Psoas muscle (tissue), 7 donors: ENCODE measurements at regions not wholly inside any gene's neighbourhood (a gene's known extent, or its start where the extent isn't known, plus 50 kb on each side); places are given as distances from the start of the nearest gene placed in this dataset.

ENCODE experiments used
- ATAC-seq, 4 donors: fragments of 200-7000 bp; cut with Tn5 transposase; one replicate each; pipeline ENCODE4 v1.9.1; 2020; ENCODE audit warnings: moderate library complexity in 3 of 4, mild to moderate bottlenecking in 2 of 4
- DNase-seq, 2 donors: peaks; one replicate each; pipeline ENCODE4 v3.0.0-alpha.2; 2020
- H3K27ac ChIP-seq: fragments of 200-600 bp; one replicate; pipeline ENCODE4 v1.8.0; 2022
- H3K27me3 ChIP-seq, 3 donors: fragments of 200-600 bp in 1 of 3; one replicate each; pipeline versions ENCODE4 v1.6.1 to v1.8.0; 2013 to 2022; ENCODE audit warnings: low read length in 2 of 3, mild to moderate bottlenecking in 2 of 3, moderate library complexity in 1 of 3; ENCODE audit not compliant: insufficient read depth in 3 of 3
- H3K36me3 ChIP-seq, 2 donors: fragments of 200-600 bp in 1 of 2; one replicate each; pipeline versions ENCODE4 v1.6.1 to v1.8.0; 2013 to 2022; ENCODE audit warnings: low read depth in 1 of 2, mild to moderate bottlenecking in 1 of 2, moderate library complexity in 1 of 2; ENCODE audit not compliant: insufficient read depth in 1 of 2
- H3K4me1 ChIP-seq: fragments of 200-600 bp; one replicate; pipeline ENCODE4 v1.8.0; 2022
- H3K4me3 ChIP-seq: fragments of 200-600 bp; one replicate; pipeline ENCODE4 v1.8.0; 2022; ENCODE audit warnings: mild to moderate bottlenecking
- H3K9me3 ChIP-seq: fragments of 200-600 bp; one replicate; pipeline ENCODE4 v1.8.0; 2022
- WGBS, 3 donors: extraction: QIAGEN DNeasy Blood & Tissue Kit; methylation state at CpG; one replicate each; pipeline versions ENCODE4 v1.1.6 to v1.1.7; 2013; 5-methylcytosine and 5-hydroxymethylcytosine counted together
- intact Hi-C, 2 donors: fragments of 100-400 bp; cut with DNase I; formaldehyde crosslinking; loops; one replicate each; pipeline versions ENCODE4 v1.11.0 to v1.14.2; 2022
- TF ChIP-seq, protein P1 (sequence below): fragments of 200-600 bp; IDR thresholded peaks from one replicate; pipeline ENCODE4 v1.8.0; 2022; ENCODE audit warnings: antibody characterized with exemption
- donor health status: healthy with polysubstance abuse.
- donor health status: DM: no; HTN: no; CAD: no; lungs with moderate emphysema.
- donor health status: Bipolar disorder and iron deficiency.
- donor health status: healthy.
- donor health status: DM: yes; HTN: yes; CAD: no.
- donor health status: DM: no; HTN: no; CAD: no.
- donor health status: DM: yes; HTN: yes; CAD: no.

DNA sequence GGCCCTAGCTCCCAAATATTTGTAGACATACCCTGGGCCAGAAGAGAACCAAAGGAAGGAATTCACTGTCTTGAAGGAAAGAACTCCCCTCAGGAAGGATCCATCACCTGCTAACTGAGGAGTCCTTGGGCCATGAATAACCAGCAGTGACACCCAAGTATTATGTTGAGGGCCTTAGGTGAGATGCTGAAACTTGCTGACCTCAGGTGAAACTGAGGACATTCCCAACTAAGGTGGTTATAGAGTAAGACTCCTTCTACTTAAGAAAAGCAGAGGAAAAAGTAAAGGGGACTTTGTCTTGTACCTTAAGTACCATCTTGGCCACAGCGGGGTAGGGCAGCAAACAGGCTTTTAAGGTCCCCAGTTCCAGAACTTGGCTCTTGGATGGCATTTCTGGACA is 491.7 kb downstream of the C6orf118 start:
- WGBS, 3 donors = 91 to 100% (median 97%) methylated on average over 1 of the region's 1 CpG
- ATAC-seq (no peak), DNase-seq (no peak)
- H3K27ac ChIP-seq = no peak overlapping the region
- no peaks in the 10 kb centered on the region for H3K9me3 ChIP-seq
- H3K4me3 ChIP-seq = no peak overlapping the region
- no peaks in the 10 kb centered on the region for H3K27me3 ChIP-seq
- TF ChIP-seq, protein P1, sequence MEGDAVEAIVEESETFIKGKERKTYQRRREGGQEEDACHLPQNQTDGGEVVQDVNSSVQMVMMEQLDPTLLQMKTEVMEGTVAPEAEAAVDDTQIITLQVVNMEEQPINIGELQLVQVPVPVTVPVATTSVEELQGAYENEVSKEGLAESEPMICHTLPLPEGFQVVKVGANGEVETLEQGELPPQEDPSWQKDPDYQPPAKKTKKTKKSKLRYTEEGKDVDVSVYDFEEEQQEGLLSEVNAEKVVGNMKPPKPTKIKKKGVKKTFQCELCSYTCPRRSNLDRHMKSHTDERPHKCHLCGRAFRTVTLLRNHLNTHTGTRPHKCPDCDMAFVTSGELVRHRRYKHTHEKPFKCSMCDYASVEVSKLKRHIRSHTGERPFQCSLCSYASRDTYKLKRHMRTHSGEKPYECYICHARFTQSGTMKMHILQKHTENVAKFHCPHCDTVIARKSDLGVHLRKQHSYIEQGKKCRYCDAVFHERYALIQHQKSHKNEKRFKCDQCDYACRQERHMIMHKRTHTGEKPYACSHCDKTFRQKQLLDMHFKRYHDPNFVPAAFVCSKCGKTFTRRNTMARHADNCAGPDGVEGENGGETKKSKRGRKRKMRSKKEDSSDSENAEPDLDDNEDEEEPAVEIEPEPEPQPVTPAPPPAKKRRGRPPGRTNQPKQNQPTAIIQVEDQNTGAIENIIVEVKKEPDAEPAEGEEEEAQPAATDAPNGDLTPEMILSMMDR = no peak
- no peaks in the 10 kb centered on the region for H3K36me3 ChIP-seq
- H3K4me1 ChIP-seq = no peaks in the 10 kb centered on the region
- intact Hi-C loops = no loop called here

DNA sequence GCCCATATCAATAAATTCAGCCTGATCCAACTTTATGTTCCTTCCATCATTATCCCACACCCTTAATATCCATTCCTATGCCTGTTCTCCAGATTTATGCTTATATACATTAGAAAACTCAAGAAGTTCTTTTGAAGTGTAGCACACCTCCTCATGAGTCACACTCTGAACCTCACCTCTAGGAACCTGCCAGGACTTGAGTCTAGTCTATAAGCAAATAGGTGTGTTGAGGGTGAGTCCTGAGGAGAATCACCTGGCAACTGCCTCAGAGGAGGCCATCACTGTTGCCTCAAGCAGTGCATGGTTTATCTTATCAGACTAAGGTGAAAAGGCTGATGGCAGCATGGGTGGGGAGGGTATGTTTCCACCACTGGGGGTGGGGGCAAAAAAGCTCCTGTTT is 496.7 kb downstream of the C6orf118 start:
- ATAC-seq = no peak
- no peaks in the 10 kb centered on the region for H3K9me3 ChIP-seq
- TF ChIP-seq, protein P1 = no peak
- no peak overlapping the region for H3K27ac ChIP-seq
- no peaks in the 10 kb centered on the region for H3K27me3 ChIP-seq
- H3K4me1 ChIP-seq = no peaks in the 10 kb centered on the region
- no peaks in the 10 kb centered on the region for H3K36me3 ChIP-seq
- intact Hi-C loops = no loop called here
- H3K4me3 ChIP-seq = no peak overlapping the region
- DNase-seq = no peak

DNA sequence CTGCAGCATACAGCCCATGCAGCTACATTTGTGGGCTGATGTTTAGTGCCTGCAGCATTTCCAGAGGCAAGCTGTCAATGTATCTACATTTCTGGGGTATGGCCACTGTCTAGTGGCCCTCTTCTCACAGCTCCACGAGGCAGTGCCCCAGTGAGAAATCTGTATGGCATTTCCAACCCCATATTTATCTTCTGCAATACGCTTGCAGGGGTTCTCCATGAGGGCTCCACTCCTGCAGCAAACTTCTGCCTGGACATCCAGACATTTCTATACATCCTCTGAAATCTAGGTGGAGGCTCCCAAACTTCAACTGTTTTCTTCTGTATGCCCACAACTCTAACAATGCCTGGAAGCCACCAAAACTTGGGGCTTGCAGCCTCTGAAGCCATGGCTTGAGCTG is 502.3 kb downstream of the C6orf118 start:
- ATAC-seq (no peak), DNase-seq (no peak)
- TF ChIP-seq, protein P1 = no peak
- intact Hi-C loops = no loop called here
- Histone ChIP-seq H3K9me3 (peaks cover 9% of the 10 kb centered on the region), H3K4me3 (no peak overlapping the region), H3K27me3 (no peaks in the 10 kb centered on the region), H3K36me3 (no peaks in the 10 kb centered on the region), H3K4me1 (no peaks in the 10 kb centered on the region), H3K27ac (no peak overlapping the region)
- 53 to 66% (median 63%) methylated on average over 2 of the region's 2 CpGs for WGBS, 3 donors

DNA sequence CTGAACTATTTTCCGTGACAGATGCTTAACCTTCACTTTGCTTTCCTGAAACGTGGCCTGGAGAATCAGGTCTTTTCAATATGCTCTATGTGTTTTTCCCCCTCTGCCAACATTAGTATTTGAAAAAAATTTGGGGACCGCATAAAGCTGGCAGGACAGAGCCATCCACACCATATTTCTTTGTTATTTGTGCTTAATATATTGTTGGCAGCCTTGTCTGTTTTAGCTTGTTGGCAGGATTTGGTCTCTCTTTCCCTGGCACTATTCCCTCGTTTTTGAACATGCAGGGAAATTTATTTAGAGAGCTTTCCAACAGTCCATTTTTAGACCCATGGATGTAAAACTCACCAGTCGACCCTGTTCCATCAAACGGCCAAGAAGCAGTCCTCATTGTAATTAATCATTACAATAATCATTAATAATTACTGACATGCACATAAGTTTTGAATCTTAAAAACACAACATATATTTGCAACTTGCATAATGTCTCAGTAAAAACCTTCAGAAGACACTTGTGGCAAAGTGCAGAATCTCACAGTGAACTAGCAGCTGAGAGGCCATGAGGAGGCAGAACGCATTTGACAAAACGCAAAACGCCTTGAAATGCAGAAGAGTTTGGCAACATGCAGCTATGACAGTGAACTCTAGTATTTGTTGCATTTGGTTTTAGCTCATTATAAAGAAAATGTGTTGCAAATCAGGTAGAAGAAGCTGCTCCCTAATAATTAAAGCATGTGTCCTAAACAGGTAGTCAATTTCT is 514.2 kb downstream of the C6orf118 start:
- no peak overlapping the region for H3K4me3 ChIP-seq
- DNase-seq (no peak), ATAC-seq (no peak)
- H3K4me1 ChIP-seq = no peaks in the 10 kb centered on the region
- 26 to 34% (median 31%) methylated on average over 9 of the region's 9 CpGs for WGBS, 3 donors
- no peaks in the 10 kb centered on the region for H3K9me3 ChIP-seq
- intact Hi-C loops = no loop called here
- no peak overlapping the region for H3K27ac ChIP-seq
- H3K27me3 ChIP-seq = no peaks in the 10 kb centered on the region
- TF ChIP-seq, protein P1 = no peak
- H3K36me3 ChIP-seq = no peaks in the 10 kb centered on the region

DNA sequence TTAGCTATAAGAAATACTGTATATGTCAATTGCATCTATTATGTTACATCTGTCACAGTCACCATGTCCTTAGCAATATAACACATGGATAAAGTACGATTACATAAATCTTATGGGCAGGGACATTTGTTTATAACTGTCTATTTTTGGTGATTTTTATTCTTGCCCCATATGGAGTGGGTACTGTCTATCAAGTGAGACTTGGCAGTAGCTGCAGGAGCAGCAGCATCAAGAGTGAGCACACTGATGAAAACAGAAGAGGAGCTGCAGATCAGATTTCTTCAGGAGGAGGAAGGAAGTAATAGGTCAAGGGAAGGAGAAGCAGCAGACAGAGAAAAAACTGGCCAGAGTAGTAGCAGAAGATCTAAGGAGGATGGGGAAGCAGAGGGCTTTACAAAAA is 516.7 kb downstream of the C6orf118 start:
- TF ChIP-seq, protein P1 = no peak
- ATAC-seq (no peak), DNase-seq (no peak)

More for the DNA sequence above, 516.7 kb downstream of the C6orf118 start:
- no peaks in the 10 kb centered on the region for H3K9me3 ChIP-seq
- H3K36me3 ChIP-seq = no peaks in the 10 kb centered on the region
- WGBS, 3 donors = 70 to 86% (median 76%) methylated on average over 1 of the region's 1 CpG
- H3K4me3 ChIP-seq = no peak overlapping the region
- no peak overlapping the region for H3K27ac ChIP-seq
- no peaks in the 10 kb centered on the region for H3K27me3 ChIP-seq
- H3K4me1 ChIP-seq = no peaks in the 10 kb centered on the region
- intact Hi-C loops = no loop called here
